Fibroblast of skin of back (primary cell): ENCODE measurements at regions not wholly inside any gene's neighbourhood (a gene's known extent, or its start where the extent isn't known, plus 50 kb on each side); places are given as distances from the start of the nearest gene placed in this dataset.
A peak's percentile ranks its signal among the peaks of the same experiment; 100 is the strongest.
"Not testable (repeated sequence)": the region's sequence is repeated elsewhere in the genome, so short reads cannot be mapped to it uniquely, and the experiment has no call there.

Source experiments
- DNase-seq: peaks from one replicate; pipeline ENCODE4 v3.0.0-alpha.2; 2013

DNA sequence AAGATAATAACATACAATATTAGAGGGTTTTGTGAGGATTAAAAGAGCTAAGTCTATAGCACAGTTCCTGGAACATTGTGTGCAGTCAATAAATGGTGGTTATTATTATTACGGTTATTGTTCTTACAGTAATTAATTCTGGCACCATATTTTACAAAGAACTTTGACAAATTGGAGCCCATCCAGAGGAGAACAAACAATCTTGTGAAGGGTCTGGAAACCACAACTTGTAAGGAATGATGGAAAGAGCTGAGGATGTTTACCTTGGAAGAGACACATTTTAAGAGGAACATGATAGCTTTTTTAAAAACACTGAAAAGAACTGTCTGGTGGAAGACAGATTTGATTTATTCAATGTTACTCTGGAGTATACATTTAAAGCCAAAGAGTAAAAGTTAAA, 150.5 kb upstream of the KRR1 start:
- peak; percentile 83 for DNase-seq

DNA sequence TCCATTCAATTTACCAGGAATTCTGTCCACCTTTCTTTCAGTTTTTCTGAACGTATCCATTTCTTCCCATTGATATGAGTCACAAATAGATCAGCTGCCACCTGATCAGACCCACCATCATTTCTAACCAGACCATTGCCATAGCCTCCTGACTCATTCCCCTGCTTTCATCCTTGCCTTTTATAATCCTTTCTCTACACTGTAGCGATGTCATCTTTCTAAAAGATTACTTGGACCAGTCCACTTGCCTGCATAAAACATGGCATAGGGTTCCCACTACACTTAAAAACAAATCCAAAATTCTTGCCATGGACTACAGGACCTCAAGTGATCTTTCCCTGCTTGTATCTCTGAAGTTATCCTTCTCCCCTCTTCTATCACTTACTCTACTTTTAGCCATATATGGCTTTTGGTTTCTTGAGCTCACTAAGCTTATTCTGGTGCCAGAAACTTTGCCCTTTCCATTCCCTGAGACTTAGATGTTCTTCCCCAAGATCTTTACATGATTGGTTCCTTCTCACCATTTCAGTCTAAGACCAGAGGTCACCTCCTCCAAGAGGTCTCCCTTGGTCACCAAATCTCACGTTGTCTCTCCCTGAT, 149.5 kb upstream of the KRR1 start:
- DNase-seq = peak; percentile 75

GRCh38 chr12:75660107-75660530, 148.7 kb upstream of the KRR1 start:
- DNase-seq = peak; percentile 80

DNA sequence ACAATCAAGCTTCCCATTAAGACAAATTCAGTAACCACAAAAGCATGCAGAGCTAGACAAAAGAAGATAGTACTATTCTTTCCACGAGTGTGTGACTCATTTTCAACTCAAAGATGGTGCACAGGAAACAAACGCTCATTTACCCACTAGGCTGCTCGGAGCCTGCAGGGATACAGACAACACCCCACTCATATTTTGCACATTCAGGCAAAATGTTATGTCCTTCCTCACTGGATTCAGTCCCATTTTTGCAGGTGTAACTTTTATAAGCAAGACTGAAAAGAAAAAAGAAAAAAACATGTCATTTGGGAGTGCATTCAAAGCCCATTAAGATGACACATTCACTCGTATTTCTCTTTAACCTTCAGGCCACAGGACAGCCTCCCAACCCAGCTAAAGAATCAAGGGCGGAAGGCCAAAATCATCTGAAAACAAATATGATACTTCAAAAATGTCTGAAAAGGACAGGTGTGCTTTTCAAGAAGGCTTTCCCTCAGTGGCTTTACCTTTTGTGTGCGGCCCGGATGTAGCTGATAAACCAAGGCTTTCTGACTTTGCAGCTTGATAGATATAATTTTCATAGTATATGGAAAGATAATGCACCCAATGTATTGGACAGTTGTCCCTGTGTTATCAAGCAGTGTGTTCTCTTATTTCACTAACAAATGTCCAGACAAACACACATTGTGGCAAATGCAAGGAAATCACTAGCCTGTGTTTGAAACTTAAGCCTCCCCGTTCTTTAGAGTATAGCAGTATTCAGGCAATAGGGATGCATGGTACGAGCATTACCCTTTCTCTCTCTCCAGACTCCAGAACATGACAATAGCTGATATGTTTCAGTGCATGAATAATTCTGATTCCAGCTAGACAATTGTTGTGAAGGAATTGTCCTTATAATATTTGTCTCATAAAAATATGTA, 147.8 kb upstream of the KRR1 start:
- DNase-seq = peak; percentile 85

DNA sequence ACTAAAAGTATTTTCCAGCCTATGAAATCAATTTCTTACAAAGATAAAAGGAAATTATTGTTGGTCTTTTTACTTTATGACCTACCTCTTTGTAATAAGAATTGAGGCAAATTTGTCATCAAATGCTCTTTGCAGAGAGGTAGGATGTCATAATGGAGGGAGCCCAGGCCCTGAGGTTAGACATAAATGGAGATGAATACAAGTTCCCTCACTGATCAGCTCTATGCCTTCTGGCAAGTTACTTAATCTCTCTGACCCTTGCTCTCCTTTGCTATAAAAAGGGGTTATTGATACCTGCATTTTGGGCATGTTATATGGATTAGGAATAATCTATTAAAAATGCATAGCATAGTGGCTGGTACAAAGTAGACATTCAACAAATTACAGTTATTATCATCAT, 146.9 kb upstream of the KRR1 start:
- DNase-seq = no peak

GRCh38 chr12:75657831-75658230, 146.4 kb upstream of the KRR1 start:
- no peak for DNase-seq

DNA sequence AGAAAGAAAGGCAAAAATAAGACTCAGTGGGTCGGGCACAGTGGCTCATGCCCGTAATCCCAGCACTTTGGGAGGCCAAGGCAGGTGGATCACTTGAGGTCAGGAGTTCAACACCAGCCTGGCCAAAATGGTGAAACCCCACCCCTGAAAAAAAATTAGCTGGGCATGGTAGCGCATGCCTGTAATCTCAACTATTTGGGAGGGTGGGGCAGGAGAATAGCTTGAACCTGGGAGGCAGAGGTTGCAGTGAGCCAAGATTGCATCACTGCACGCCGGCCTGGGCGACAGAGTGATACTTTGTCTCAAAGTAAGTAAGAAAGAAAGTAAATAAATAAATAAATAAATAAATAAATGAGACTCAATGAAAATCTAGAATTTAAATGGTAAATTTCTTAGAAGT, 145.9 kb upstream of the KRR1 start:
- DNase-seq = not testable (repeated sequence)

- DNase-seq = peak; percentile 98
Measured at GRCh38 chr12:75656648-75657047, 145.2 kb upstream of the KRR1 start.

DNA sequence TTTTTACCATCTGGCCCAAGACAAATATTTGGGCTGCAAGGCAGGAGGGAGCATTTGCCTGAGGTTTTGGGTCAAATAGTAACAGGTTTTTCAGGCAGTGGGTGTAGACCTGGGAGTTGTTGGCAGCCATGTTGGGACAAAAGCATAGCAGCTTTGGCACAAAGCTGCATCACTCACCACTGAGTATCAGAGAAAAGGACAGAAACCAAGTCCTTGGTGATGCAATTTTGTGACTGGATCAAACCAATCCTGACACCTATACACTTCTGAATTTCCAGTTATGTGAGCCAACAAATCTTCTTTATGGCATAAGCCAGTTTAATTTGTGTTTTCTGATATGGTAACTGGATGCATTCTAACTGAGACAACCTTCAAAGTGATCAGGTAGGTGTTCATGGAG, 144.8 kb upstream of the KRR1 start:
- no peak for DNase-seq

DNA sequence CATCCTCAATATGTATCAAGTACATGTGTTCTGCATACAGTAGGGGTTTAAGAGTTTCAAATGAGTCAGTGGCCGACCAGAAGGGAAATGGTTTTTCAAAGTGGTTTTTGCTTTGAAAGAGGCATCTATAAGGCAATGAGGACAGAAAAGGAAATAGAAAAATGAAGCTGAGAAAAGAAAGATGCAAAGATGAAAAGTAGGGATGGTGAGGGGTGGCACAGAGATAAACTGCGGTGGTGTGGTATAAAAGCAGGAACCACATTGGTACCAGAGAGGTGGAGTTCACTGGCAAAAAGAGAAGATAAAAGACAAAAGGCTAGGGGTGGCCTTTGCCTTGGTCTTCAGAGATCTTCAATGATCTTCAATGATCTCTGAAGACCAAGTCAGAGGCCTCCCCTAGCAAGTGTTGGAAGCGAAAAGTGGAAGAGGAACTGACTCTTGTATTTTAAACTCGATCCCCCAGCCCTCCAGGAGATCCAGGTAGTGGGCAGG, 144.0 kb upstream of the KRR1 start:
- DNase-seq = no peak

DNA sequence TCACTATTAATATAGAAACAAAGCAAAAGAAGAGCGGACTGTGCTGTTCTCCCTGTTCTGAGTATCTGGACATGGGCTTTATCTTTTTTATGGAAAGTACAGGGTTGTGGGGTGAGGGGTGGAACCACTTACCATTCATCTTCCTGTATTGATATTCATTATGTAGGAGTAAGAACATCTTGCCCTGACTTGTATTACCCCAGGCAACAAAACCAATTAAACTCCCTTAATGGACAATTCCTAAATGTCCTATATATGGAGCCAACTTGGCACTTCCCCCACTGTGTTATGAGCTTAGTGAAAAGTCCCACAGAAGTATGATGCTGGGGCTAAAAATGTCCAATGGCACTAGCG, 139.9 kb upstream of the KRR1 start:
- no peak for DNase-seq

DNA sequence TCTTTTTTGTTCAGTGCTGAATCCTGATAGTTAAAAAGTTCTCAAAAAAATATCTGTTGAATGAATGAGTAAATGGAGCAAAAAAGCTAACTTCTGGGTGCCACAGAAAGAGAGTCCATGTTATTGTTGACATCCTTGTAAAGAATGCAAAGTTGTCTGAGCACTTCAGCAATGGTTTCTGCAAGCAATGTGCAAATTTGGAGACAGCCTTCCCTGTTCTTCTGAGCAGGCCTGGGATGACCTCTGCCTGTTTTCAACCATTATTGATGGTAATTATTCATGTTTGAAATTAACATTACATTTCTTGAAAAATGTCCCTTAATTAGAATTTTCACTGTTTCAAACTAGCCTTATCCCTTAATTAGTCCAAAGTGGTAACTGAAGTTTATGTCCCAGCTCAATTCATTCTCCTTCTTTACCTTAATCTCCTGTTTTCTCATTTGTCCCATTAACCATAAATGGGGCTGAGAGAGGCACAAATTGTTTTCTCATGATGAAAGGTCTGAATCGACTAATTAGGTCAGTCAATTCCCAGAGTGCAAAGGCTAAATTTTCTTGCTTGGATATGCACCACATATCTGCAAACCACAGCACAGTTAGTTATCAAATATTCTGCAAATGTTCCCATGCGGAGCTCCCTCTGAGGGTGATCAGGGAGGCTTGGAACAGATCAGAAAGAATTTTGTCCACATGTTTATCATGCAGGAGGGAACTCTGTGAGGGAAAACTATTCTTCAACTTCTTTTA, 139.4 kb upstream of the KRR1 start:
- peak; percentile 64 for DNase-seq

DNA sequence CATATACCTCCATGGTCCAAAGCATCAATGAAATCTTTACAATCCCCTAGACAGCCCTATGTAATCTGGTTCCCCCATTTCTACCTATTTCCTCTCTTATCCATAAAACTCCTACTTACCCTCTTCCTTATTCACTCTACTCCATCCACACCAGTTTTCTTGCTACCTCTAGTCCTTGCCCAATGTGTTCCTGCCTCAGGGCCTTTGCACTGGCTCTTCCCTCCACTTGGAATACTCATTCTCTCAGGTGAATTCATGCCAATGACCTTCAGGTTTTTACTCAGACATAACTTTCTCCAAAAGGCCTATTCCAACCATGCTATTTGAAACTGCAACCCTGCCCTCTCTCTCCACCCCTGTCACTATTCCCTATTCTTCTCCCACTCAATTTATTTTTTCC, 138.7 kb upstream of the KRR1 start:
- DNase-seq = no peak

DNA sequence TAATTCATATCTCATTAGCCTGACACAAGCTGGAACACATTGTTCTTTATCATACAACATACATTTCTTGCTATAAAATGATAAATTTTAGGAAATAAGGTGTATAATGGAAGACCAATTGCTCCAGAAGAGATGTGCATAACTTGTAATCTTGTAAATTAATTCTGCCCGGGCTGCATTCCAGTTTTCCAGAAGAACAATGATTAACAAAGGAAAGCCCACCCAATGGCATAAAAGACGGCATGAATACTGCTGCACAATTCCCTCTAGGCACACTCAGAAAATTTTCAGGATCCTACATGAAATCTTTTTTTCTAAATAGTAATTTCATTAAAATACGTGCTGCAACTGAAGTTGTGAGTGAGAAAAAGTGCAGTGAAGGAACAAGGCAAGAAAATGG, 137.4 kb upstream of the KRR1 start:
- DNase-seq = no peak

GRCh38 chr12:75646329-75647210, 135.2 kb upstream of the KRR1 start:
- peak; percentile 45 for DNase-seq

DNA sequence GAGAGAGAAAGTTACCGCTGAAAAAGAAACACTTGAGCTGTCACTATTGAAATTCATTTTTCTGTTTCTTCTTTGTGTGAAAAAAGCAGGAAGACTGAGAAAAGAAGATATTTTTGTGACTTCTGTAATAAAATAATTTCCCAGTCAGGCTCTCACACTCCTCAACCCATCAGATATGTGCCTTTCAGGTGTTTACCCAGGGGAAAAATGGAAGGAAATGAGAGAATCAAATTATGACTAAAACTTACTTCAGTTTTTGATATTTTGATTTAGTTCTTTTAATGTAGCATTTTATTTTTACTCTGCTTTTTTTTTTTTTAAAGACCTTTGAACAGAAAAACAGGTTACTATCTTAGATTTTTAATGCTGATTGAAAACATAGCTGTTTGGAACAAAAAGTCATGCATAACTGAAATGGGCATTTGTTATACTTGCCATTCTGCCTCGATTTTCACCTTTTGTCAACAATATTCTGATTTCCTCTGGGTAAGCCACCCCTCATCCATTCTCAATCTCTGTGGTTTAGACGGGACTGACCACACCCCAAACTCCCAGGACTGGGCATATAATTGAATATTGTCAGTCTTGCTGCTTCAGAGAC, 133.2 kb upstream of the KRR1 start:
- DNase-seq = no peak

GRCh38 chr12:75643119-75643518, 131.7 kb upstream of the KRR1 start:
- peak; percentile 48 for DNase-seq

GRCh38 chr12:75642226-75642625, 130.8 kb upstream of the KRR1 start:
- no peak for DNase-seq

GRCh38 chr12:75641031-75641780, 129.8 kb upstream of the KRR1 start:
- peak; percentile 74 for DNase-seq

DNA sequence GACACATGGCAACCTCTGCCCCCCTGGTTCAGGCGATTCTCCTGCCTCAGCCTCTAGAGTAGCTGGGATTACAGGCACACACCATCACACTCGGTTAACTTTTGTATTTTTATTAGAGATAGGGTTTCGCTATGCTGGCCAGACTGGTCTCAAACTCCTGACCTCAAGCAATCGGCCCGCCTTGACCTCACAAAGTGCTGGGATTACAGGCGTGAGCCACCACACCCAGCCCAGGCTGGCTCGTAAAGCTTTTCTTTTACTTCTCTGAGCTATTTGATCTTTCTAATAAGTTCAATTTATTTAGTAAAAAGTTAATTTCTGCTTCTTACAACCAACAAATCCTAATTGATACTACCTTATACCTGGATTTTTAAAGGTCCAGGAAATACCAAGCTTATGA, 127.4 kb upstream of the KRR1 start:
- no peak for DNase-seq

DNA sequence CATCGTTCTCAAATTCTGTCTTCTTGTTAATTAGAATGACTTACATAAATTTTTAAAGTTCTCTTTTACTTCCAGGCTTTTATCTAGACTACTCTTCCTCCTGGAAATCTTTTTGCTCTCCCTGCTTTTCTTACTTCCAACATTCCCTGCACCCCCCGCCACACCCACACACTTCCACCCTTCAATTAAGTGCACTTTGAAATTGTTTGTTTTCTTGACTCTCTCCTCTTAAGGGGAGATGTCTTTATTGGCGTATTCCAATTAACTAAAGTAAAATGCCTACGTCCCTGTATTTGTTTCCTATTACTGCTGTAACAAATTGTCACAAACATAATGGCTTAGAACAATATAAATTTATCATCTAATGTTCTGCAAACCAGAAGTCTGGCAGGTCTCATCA, 125.2 kb upstream of the KRR1 start:
- DNase-seq = no peak
